ENCODE measurements at regions not wholly inside any gene's neighbourhood (a gene's known extent, or its start where the extent isn't known, plus 50 kb on each side); places are given as distances from the start of the nearest gene placed in this dataset.

DNA sequence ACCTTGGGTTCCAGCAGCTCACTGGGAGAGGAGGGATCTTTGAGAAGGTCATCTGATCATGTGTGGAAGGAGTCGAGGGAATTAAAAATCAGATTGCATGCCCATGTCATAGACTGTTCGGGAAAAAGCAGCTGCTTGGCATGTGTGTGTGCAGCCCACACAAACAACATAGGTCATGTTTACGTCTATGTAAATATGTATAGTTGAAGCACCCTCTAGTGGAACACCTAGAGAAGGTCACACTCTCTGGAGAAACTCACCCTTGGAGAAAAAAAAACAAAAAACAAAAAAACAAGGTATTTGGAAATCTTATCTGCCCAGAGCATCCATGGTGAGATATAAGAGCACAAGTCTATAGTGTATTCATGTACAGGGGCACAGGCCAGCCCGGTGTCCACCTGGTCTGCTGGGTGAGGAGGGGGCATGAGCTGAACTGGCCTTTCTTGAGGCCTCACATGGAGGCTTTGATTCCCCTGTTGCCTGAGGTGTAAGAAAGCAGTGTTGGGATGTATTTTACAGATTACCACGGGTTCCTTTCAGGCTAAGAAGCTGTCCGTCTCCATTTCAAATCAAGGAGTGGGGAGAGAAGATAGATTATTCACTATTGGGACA, 98.0 kb downstream of the NPY start:
- H3K4me1 ChIP-seq, result no peaks in the 10 kb centered on the region
- ATAC-seq, result no peak
- WGBS, 2 donors, result 33 to 62% methylated on average over 6 of the region's 6 CpGs
- no peak for DNase-seq
- H3K27me3 ChIP-seq, result no peaks in the 10 kb centered on the region
- no peaks in the 10 kb centered on the region for H3K36me3 ChIP-seq (replicated peaks in 1 of 2; ENCODE audit: insufficient read depth in 1 of 2, low read depth in 2 of 2)
- intact Hi-C loops (cut with DNase I), result no loop called here
- TF ChIP-seq, protein P1, sequence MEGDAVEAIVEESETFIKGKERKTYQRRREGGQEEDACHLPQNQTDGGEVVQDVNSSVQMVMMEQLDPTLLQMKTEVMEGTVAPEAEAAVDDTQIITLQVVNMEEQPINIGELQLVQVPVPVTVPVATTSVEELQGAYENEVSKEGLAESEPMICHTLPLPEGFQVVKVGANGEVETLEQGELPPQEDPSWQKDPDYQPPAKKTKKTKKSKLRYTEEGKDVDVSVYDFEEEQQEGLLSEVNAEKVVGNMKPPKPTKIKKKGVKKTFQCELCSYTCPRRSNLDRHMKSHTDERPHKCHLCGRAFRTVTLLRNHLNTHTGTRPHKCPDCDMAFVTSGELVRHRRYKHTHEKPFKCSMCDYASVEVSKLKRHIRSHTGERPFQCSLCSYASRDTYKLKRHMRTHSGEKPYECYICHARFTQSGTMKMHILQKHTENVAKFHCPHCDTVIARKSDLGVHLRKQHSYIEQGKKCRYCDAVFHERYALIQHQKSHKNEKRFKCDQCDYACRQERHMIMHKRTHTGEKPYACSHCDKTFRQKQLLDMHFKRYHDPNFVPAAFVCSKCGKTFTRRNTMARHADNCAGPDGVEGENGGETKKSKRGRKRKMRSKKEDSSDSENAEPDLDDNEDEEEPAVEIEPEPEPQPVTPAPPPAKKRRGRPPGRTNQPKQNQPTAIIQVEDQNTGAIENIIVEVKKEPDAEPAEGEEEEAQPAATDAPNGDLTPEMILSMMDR (IDR thresholded peaks at IDR 0.05), result peak in 2 of 7 experiments; percentile 23 to 24
- TF ChIP-seq POLR2A (IDR thresholded peaks at IDR 0.05), result no peak
- no peaks in the 10 kb centered on the region for H3K9me3 ChIP-seq
- H3K27ac ChIP-seq, result no peak overlapping the region
- H3K4me3 ChIP-seq, result no peak overlapping the region

DNA sequence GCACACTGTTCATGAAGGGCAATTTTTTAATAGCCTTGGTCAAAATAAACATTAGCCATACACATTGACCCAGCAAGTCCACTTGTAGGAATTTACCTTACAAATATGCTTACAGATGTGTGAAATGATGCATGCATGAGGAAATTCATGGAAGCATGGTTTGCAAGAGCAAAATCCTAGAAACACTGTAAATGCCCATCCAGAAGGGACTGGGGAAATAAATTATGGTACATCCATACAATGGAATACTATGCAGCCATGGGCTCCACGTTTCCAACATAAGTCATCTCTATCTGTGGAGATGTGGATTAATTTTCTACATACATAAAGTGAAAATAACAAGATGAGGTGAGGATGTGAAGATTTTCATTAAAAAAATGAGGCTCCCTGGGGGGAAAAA, 99.1 kb downstream of the NPY start:
- no peak for TF ChIP-seq POLR2A (IDR thresholded peaks at IDR 0.05)
- TF ChIP-seq, protein P1 (IDR thresholded peaks at IDR 0.05), result no peak
- WGBS, 2 donors, result 75 to 87% methylated on average over 1 of the region's 1 CpG

DNA sequence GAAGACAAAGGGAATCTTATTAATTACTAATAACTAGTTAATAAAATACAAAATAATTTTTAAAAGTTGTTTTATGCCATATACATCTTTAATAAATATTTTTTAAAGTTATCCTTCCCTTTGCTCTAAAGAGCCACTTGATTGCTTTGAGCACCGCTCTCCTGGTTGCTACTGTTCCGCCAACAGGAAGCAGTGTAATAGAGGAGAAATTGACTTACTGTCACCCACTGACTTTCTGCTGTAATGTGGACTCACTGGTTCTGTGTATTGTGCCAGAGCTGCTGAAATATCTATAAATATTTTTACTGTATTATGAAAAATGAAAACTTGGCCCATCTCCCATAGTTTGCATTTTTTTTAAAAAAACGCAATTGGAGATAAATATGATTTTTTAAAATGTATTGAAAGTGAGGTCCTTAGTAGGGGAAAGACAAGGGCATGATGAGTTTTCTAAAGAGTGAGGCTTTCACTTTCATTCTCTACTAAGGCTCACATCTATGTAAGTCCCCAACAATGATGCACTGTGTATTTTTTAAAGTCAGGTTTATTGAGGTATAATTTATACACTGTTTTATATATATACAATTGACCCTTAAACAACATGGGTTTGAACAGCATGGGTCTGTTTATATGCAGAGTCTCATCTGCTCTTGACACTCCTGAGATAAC, 100.5 kb downstream of the NPY start:
- intact Hi-C loops (cut with DNase I), result no loop called here
- 33 to 57% methylated on average over 3 of the region's 3 CpGs for WGBS, 2 donors
- H3K27ac ChIP-seq, result no peak overlapping the region
- no peak for ATAC-seq
- no peaks in the 10 kb centered on the region for H3K27me3 ChIP-seq
- no peak overlapping the region for H3K4me3 ChIP-seq
- DNase-seq, result no peak
- H3K36me3 ChIP-seq (replicated peaks in 1 of 2; ENCODE audit: insufficient read depth in 1 of 2, low read depth in 2 of 2), result no peaks in the 10 kb centered on the region
- TF ChIP-seq, protein P1 (IDR thresholded peaks at IDR 0.05), result no peak
- no peaks in the 10 kb centered on the region for H3K9me3 ChIP-seq
- no peaks in the 10 kb centered on the region for H3K4me1 ChIP-seq

More for the DNA sequence above, 99.1 kb downstream of the NPY start:
- no peak overlapping the region for H3K4me3 ChIP-seq
- H3K36me3 ChIP-seq (replicated peaks in 1 of 2; ENCODE audit: insufficient read depth in 1 of 2, low read depth in 2 of 2), result no peaks in the 10 kb centered on the region
- ATAC-seq, result no peak
- no peaks in the 10 kb centered on the region for H3K27me3 ChIP-seq
- no peak overlapping the region for H3K27ac ChIP-seq
- no peak for DNase-seq
- H3K4me1 ChIP-seq, result no peaks in the 10 kb centered on the region
- H3K9me3 ChIP-seq, result no peaks in the 10 kb centered on the region
- intact Hi-C loops (cut with DNase I), result no loop called here

DNA sequence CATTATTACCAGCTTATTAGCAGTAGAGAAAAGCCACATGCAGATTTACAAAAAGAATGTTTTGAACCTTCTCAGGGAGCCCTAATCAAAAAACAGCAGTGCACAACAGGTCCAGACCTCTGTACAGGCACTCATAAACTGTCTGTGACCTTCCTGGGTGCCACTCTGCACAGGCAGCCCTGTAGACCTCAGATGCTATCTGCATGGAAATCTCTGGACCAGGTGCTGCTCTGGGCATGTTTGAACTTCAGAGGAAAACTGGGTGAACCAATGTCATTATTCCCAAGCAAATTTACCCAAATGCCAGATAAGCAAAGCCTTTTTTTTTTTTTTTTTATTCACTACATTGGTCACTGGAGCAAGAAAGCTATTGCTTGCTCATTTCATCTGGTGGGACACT, 104.2 kb downstream of the NPY start:
- TF ChIP-seq POLR2A (IDR thresholded peaks at IDR 0.05), result no peak
- TF ChIP-seq, protein P1 (IDR thresholded peaks at IDR 0.05), result no peak
- H3K4me1 ChIP-seq, result no peaks in the 10 kb centered on the region
- H3K36me3 ChIP-seq (replicated peaks in 1 of 2; ENCODE audit: insufficient read depth in 1 of 2, low read depth in 2 of 2), result no peaks in the 10 kb centered on the region
- no peak overlapping the region for H3K4me3 ChIP-seq
- DNase-seq (peak in 1 of 4 donors; percentile 13), ATAC-seq (no peak)
- intact Hi-C loops (cut with DNase I), result no loop called here
- no peak overlapping the region for H3K27ac ChIP-seq
- H3K27me3 ChIP-seq, result no peaks in the 10 kb centered on the region
- no peaks in the 10 kb centered on the region for H3K9me3 ChIP-seq
